ENCODE measurements at regions not wholly inside any gene's neighbourhood (a gene's known extent, or its start where the extent isn't known, plus 50 kb on each side); places are given as distances from the start of the nearest gene placed in this dataset.

- no peak for DNase-seq
Measured at GRCh38 chr11:119937412-119937811, 200.5 kb downstream of the TRIM29 start.

GRCh38 chr11:119936426-119936825, 201.5 kb downstream of the TRIM29 start:
- ATAC-seq (no peak), DNase-seq (no peak)

More at GRCh38 chr11:119937412-119937811, 200.5 kb downstream of the TRIM29 start:
- no peak for ATAC-seq

GRCh38 chr11:119935349-119935925, 202.5 kb downstream of the TRIM29 start:
- ATAC-seq (no peak), DNase-seq (no peak)

GRCh38 chr11:119934866-119935265, 203.0 kb downstream of the TRIM29 start:
- no peak for DNase-seq
- no peak for ATAC-seq

- DNase-seq, result no peak
- ATAC-seq, result no peak
Measured at GRCh38 chr11:119934267-119934666, 203.6 kb downstream of the TRIM29 start.

- DNase-seq (no peak), ATAC-seq (no peak)
Measured at GRCh38 chr11:119933584-119933983, 204.3 kb downstream of the TRIM29 start.

- DNase-seq (no peak), ATAC-seq (no peak)
Measured at GRCh38 chr11:119932828-119933562, 204.0 kb upstream of the NECTIN1 start.

- ATAC-seq, result no peak
Measured at GRCh38 chr11:119928047-119928446, 199.0 kb upstream of the NECTIN1 start.

GRCh38 chr11:119924017-119924416, 195.0 kb upstream of the NECTIN1 start:
- ATAC-seq (no peak), DNase-seq (no peak)

More at GRCh38 chr11:119928047-119928446, 199.0 kb upstream of the NECTIN1 start:
- no peak for DNase-seq

- no peak for DNase-seq
- no peak for ATAC-seq
Measured at GRCh38 chr11:119921571-119921970, 192.6 kb upstream of the NECTIN1 start.

GRCh38 chr11:119920666-119921387, 191.8 kb upstream of the NECTIN1 start:
- ATAC-seq, result no peak
- no peak for DNase-seq

- DNase-seq (no peak), ATAC-seq (no peak)
Measured at GRCh38 chr11:119919656-119920055, 190.7 kb upstream of the NECTIN1 start.

GRCh38 chr11:119918347-119918746, 189.3 kb upstream of the NECTIN1 start:
- no peak for DNase-seq
- ATAC-seq, result no peak

GRCh38 chr11:119916568-119916967, 187.6 kb upstream of the NECTIN1 start:
- DNase-seq (no peak), ATAC-seq (no peak)

- ATAC-seq, result no peak
- no peak for DNase-seq
Measured at GRCh38 chr11:119912229-119912628, 183.2 kb upstream of the NECTIN1 start.

- no peak for ATAC-seq
Measured at GRCh38 chr11:119910650-119911049, 181.7 kb upstream of the NECTIN1 start.

GRCh38 chr11:119910051-119910450, 181.1 kb upstream of the NECTIN1 start:
- no peak for DNase-seq
- no peak for ATAC-seq

More at GRCh38 chr11:119910650-119911049, 181.7 kb upstream of the NECTIN1 start:
- DNase-seq, result no peak

GRCh38 chr11:119909495-119909894, 180.5 kb upstream of the NECTIN1 start:
- no peak for ATAC-seq
- no peak for DNase-seq

GRCh38 chr11:119909077-119909476, 180.1 kb upstream of the NECTIN1 start:
- DNase-seq (no peak), ATAC-seq (no peak)

GRCh38 chr11:119908573-119908904, 179.5 kb upstream of the NECTIN1 start:
- no peak for DNase-seq
- ATAC-seq, result no peak

GRCh38 chr11:119907878-119908572, 179.0 kb upstream of the NECTIN1 start:
- no peak for ATAC-seq
- DNase-seq, result no peak

- ATAC-seq, result no peak
- no peak for DNase-seq
Measured at GRCh38 chr11:119907122-119907851, 178.3 kb upstream of the NECTIN1 start.
